ENCODE measurements at regions not wholly inside any gene's neighbourhood (a gene's known extent, or its start where the extent isn't known, plus 50 kb on each side); places are given as distances from the start of the nearest gene placed in this dataset.

GRCh38 chr12:13455778-13456144 is 259.2 kb downstream of the EMP1 start:
- Histone ChIP-seq H3K4ac (ENCODE audit: low read depth, low read length) (no peak overlapping the region), H3K9ac (ENCODE audit: low read depth, low read length) (no peak overlapping the region), H3K23ac (ENCODE audit: low read depth, low read length) (no peak overlapping the region), H2AK9ac (replicated peaks; ENCODE audit: low read depth, low read length, poor library complexity) (no peak overlapping the region), H4K20me1 (ENCODE audit: insufficient read depth, low read length) (no peaks in the 10 kb centered on the region), H3K36me3 (ENCODE audit: control insufficient read depth, insufficient read depth, low read length) (no peaks in the 10 kb centered on the region), H2BK120ac (ENCODE audit: low read depth, low read length) (no peak overlapping the region), H3K14ac (replicated peaks; ENCODE audit: low read depth, low read length) (no peak overlapping the region), H3K56ac (ENCODE audit: extremely low read depth, insufficient read depth, low read length) (no peak overlapping the region), H3K4me1 (ENCODE audit: control insufficient read depth, insufficient read depth, low read length) (no peaks in the 10 kb centered on the region), H3K27me3 (ENCODE audit: control insufficient read depth, insufficient read depth, low read length) (no peaks in the 10 kb centered on the region), H4K8ac (ENCODE audit: low read depth in 2 of 2, low read length in 2 of 2) (no peak overlapping the region), H2BK20ac (ENCODE audit: low read depth, low read length) (no peak overlapping the region), H3K9me3 (ENCODE audit: control insufficient read depth, insufficient read depth, low read length) (no peaks in the 10 kb centered on the region), H2AFZ (replicated peaks; ENCODE audit: low read length, poor library complexity) (no peak overlapping the region), H2AK5ac (ENCODE audit: low read depth, low read length) (no peak overlapping the region), H3K79me1 (ENCODE audit: low read depth in 1 of 2, low read length in 2 of 2) (no peaks in the 10 kb centered on the region), H3K4me3 (ENCODE audit: insufficient read depth, low read depth, low read length) (no peak overlapping the region), H3K18ac (ENCODE audit: low read depth, low read length) (no peak overlapping the region), H4K5ac (ENCODE audit: low read depth, low read length) (no peak overlapping the region), H3K4me2 (ENCODE audit: low read depth, low read length) (no peak overlapping the region), H2BK15ac (ENCODE audit: low read depth, low read length) (no peak overlapping the region), H3K27ac (ENCODE audit: insufficient read depth, low read length) (no peak overlapping the region), H3K9me1 (ENCODE audit: insufficient read depth, low read length) (no peaks in the 10 kb centered on the region), H4K91ac (ENCODE audit: insufficient read depth, low read depth, low read length) (no peak overlapping the region), H2BK5ac (ENCODE audit: low read depth, low read length, poor library complexity, severe bottlenecking) (no peak overlapping the region)
- ChIA-PET POLR2A (ENCODE audit: unreplicated experiment) (no interaction called here), CTCF (no interaction called here)
- intact Hi-C loops (cut with micrococcal nuclease) = no loop called here
- no peak for ATAC-seq (ENCODE audit: low read depth)
- in situ Hi-C loops (cut with MboI; ENCODE audit: low sequenced_read_pairs) = no loop called here
- BruUV-seq (replicated peaks) = no TSS peak
- 0% methylated on average over 2 of the region's 5 CpGs; no CpG with 5 or more reads in 1 of the 2 experiments for WGBS, 2 experiments (ENCODE audit: extremely low coverage in 2 of 2, insufficient read length in 1 of 2)
- TF ChIP-seq MAFK (IDR thresholded peaks at IDR 0.05; ENCODE audit: low read depth, low read length) = no peak
- TF ChIP-seq FOS (IDR thresholded peaks at IDR 0.05; ENCODE audit: low read depth, low read length) = no peak
- no peak for TF ChIP-seq CHD1 (IDR thresholded peaks at IDR 0.05; ENCODE audit: low read depth, low read length)
- TF ChIP-seq RAD21 (IDR thresholded peaks at IDR 0.05; ENCODE audit: low read length) = no peak
- TF ChIP-seq USF2 (IDR thresholded peaks at IDR 0.05; ENCODE audit: low read depth, low read length) = no peak
- no peak for TF ChIP-seq POLR2A (IDR thresholded peaks at IDR 0.05; ENCODE audit: low read depth, low read length)
- no peak for TF ChIP-seq BHLHE40 (IDR thresholded peaks at IDR 0.05; ENCODE audit: low read depth, low read length)
- no peak for TF ChIP-seq MXI1 (IDR thresholded peaks at IDR 0.05; ENCODE audit: borderline replicate concordance, low read depth, low read length)
- TF ChIP-seq NFE2L2 (IDR thresholded peaks at IDR 0.05; ENCODE audit: low read depth, low read length) = no peak
- TF ChIP-seq CEBPB (IDR thresholded peaks at IDR 0.05; ENCODE audit: low read depth, low read length) = no peak
- TF ChIP-seq RFX5 (IDR thresholded peaks at IDR 0.05; ENCODE audit: low read depth, low read length) = no peak
- TF ChIP-seq SMC3 (IDR thresholded peaks at IDR 0.05; ENCODE audit: low read depth, low read length) = no peak
- no peak for DNase-seq
- dilution Hi-C loops (cut with HindIII; ENCODE audit: low sequenced_read_pairs, unreplicated experiment) = no loop called here

All from IMR-90 (cell line).